Suppressor macrophage (primary cell): ENCODE measurements at regions not wholly inside any gene's neighbourhood (a gene's known extent, or its start where the extent isn't known, plus 50 kb on each side); places are given as distances from the start of the nearest gene placed in this dataset.
A peak's percentile ranks its signal among the peaks of the same experiment; 100 is the strongest.
"Not testable (repeated sequence)": the region's sequence is repeated elsewhere in the genome, so short reads cannot be mapped to it uniquely, and the experiment has no call there.

Source experiments
- DNase-seq, 4 experiments: peaks; one replicate each; pipeline ENCODE4 v3.0.0-alpha.2; 2020 to 2022

DNA sequence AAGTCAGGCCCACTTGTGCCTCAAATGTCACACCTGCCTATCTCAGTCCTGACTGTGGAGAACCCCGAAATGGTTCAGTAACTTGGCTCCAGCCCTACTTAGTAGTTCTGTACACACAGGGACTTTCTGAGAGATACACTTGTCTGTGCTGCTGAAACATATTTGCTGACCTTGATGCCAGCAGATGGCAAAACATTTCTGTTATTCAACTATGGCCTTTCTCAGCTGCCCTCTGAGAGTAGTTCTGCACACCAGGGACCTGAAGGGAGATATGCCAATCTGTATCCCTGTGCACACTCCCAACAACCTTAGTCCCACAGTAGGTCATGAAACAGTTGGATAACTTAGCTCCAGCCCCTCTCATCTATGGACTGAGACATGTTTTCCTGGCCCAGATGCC, 1651.5 kb downstream of the LRRC4C start:
- no peak for DNase-seq

DNA sequence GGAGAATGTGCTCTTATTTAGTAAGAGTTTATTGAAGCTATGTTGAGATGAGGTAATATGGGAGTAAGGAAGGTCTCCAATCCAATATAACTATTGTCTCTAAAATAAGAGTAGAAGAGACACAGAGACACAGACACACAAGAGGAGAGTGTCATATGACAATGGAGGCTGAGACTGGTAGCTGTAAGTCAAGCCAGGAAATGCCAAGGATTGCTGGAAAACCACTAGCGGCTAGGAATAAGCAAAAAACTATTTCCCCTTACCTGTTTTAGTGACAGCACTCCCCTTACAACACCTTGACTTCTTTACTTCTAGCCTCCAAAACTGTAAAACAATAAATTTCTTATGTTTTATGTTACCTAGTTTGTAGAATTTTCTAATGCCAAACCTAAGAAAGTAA, 1652.8 kb downstream of the LRRC4C start:
- DNase-seq, result no peak

DNA sequence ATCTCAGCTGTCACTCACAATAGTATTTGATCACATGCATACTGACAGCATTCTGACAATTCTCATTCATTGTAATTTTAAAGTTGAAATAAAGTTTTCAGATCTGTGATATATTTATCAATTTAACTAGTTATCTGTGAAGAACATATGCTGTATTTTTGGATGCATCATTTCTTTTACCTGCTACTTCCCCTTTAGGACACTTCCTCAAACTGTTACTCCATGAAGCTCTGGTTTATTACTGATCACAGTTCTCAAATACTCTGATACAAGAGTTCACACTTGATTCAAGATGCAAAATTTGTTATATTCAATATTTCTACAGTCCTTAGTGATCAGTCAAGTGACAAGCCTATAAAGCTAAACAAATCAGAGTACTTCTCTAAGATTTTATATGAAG, 1655.2 kb downstream of the LRRC4C start:
- peak in 1 of 4 experiments; percentile 28 for DNase-seq

DNA sequence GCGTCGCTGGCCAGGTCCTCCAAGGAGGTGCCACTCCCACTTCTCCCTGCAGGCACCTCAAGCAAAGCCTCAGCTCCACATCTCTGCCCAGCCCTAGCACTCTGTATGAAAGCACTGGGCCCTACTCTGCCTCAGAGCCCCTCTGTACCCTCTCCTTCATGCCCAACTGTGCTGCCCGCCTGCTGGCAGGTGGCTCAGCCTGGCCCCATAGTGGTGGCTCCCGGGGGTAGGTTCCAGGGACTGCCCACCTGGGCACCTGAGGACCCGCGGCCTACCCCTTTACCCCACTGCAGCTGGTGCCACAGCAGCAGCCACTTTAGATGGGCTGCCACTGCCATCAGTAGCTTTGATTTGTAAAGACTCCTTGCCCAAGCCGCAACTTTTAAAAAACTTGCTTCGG, 1672.8 kb downstream of the LRRC4C start:
- no peak for DNase-seq

DNA sequence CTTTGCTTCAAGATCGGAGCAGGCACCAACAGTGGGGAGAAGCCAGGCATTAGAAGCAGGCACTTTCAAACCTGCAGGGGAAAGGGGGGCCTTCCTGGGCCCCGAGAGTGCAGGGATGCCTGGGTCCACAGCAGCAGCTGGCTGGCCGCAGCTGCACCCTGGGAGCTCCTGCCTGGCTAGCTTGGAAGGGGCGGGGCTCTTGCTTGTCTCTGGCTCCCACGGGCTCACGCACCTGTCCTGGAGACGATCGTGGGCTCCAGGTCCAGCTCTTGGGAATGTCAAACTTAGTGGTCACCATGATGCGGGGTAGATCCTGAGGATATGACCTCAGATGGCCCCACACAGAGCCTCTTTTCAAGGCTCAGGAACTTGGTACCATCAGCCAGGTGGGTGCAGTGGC, 1673.2 kb downstream of the LRRC4C start:
- DNase-seq, result no peak

DNA sequence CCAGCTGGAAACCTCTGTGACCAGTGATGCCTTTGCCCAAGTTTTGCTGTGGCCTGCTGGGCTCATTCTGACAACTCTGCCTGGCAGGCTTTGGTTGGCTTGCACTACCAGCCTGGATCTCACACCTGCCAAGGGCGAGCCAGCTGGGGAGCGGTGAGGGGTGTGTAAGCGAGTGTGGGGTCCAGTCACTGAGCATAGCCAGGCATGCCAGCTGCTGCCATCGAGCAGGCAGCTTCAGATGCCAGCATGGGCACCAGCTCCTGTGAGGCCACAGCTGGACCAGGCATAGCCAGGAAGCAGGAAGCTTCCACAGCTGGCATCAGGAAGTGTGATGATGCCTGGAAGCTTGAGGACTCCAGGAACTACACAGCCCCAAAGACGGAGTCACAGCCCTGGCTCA, 1674.6 kb downstream of the LRRC4C start:
- no peak for DNase-seq

DNA sequence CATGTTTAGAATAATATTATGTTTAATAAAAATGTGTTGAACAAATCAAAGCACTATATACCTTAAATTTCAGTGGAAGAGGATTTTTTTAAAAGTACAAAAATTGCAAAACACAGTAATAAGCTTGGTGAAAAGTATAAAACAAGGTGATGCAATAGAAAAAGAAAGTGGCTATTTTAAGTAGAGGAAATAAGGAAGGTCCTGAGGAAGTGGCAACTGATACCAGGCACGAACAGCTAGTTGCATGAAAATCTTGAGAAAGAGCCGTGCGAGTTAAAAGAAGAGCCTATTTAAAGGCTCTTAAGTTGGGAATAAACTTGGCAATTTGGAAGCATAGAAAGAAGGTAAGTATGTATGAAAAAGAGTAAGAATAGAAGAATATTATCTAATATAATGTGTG, 1679.3 kb downstream of the LRRC4C start:
- DNase-seq, result peak; percentile 5 to 70 (median 40)

DNA sequence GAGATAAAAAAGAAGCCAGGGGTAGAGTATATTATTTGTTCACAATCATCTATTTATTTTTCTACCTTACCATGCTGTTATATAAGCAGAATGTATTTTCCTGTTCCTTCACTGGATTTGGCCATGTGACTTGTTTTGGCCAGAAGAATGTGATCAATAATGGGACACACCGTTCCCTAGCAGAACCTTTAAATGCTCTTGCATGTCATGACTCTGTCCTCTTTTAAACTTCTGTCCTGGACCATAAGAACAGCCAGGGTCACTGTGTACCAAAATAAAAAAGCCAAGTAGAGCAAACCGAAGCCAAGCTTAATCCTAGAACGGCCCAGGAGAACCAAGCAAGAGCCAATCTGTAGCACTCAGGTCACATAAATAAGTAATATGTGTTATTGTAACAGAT, 1682.4 kb downstream of the LRRC4C start:
- no peak for DNase-seq

DNA sequence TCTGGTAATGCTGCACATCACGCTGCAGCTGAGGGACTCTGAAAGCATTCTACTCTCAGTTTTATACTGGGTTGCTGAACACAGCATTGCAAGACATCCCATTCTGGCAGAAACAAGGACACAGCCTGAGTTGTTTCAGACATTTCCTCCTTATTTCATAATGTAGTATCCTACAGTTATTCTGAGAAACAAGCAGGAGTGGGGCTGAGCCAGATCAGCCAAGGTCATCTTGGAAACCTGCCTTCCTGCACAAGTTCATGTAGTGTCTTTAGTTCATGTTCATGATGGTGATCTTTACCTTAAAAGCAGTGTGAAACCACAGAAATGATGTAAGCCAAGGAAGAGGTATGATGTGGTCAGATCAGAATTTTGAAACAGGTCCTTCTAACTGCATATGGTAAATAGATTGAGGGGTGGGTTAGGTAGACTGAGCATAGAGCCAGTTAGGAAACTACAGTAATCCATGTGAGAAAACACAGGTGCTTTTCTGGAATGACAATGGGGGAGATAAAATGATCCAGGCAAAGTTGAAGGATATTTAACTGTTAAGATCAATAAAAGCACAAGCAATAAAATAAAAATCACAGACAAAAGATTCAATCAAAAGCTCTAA, 1686.8 kb downstream of the LRRC4C start:
- DNase-seq, result peak in 2 of 4 experiments; percentile 6 to 33

DNA sequence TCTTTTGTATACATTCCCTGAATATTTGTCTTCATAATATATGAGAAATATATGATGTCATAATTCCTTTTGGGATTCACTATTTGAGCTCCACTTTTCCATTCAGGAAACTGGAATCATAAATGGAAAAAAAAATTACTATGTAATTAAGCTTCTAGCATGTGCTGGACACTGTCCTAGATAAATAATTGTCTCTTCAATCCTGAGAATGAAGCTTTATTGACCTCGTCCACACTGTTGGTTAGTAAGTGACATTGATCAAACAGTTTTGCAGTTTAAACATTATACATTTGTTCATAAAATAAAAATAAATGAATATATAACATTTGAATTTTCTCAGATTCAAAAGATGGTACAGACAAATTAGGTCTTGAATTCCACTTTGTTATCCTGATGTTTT, 1691.2 kb downstream of the LRRC4C start:
- DNase-seq, result no peak

DNA sequence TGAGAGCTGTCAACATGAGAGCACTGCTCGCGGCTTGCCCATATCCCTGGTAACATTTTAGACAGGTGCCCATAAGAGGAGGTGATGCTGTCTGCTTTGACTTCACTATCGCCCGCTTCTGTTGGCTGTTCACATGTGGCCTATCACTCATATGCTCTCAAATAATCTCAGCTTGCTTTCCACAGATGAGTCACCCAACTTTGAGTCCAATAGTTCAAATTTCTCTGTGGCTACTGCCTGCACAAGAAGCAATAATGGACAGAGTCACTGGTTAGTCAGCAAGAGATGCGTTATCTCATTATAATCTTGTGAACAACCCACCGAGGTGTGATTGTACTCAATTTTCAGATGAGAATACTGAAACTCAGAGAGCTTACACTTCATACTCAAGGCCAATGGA, 1714.1 kb downstream of the LRRC4C start:
- DNase-seq, result no peak

DNA sequence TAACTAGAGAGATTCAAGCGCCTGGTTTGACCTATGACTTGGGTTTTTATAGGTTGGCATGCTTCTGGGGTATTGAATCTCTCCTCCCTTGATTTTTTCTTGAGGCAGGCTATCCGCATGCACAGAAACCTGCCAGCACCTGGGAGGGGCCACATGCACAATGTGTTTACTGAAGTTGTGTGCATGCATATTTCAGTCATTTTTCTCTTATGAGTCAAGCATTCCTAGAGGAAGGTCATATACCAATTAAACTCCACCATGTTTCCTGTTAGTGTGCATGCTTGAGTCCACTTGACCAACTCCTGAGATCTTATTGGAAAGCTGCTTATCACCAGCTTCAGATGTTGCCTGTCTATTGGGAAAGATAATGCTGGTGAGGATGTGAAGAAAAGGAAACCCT, 1718.4 kb downstream of the LRRC4C start:
- no peak for DNase-seq

DNA sequence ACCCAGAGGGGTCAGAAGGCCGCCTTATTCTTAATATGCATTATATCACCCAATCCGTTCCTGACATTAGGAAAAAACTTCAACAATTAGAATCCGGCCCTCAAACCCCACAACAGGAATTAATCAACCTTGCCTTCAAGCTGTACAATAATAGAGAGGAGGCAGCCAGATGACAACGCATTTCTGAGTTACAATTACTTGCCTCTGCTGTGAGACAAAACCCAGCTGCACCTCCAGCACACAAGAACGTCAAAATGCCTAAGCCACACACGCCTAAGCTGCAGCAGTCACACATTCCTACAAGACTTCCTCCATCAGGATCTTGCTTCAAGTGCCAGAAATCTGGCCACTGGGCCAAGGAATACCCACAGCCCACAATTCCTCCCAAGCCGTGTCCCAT, 1723.1 kb downstream of the LRRC4C start:
- DNase-seq, result not testable (repeated sequence)

DNA sequence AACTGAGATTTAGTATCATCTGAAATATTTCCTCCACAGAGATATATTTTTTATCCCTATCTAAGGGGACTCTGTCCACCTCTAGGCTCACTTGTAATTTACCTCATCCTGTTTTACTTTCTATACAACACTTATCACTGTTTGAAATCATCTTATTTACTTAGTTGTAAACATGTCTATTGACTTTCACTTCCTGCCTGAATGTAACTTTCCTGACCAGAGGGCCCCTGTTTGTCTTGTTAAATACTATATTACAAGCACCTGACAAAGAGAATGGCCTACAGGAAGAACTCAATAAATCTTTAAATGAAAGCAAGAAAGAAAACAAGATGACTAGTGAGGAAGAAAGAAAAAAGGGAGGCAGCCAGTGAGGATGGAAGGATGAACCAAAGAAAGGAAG, 1727.5 kb downstream of the LRRC4C start:
- no peak for DNase-seq

DNA sequence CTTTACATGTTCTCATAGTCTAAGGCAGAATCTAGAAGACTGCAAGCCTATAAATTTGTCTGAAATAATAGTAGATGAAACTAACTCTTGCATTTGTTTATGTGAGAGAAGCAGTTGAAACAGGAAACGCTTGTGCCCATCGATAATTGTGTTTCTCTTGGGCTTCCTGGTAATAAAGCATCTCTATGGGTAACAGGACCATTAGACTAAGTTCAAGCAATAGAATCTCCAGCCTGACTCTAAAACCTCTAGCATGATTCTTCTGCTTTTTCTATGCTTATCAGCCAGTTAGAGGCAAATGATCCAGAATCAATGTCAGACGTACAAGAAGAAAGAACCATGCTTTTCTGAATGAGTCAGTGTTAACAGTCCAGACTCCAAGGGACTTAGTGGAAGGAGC, 1734.4 kb downstream of the LRRC4C start:
- no peak for DNase-seq

DNA sequence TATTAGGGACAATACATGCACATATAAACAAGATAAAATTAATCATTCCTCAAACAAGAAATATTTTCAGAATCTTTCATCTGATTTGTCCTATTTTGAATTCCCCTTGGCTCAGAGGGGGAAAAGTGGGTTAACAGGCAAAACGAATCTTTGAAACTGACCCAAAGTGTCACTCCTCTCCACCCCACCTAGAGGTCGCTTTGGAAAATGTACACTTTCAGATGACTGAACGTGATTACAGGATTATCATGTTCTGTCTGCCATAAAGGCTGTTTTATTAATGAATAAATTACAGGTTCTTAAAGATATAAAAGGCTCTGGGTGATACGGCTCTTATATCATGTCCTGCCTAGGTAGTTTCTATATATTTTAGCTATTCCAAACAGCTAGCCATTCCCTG, 1735.0 kb downstream of the LRRC4C start:
- DNase-seq, result peak in 1 of 4 experiments; percentile 2

DNA sequence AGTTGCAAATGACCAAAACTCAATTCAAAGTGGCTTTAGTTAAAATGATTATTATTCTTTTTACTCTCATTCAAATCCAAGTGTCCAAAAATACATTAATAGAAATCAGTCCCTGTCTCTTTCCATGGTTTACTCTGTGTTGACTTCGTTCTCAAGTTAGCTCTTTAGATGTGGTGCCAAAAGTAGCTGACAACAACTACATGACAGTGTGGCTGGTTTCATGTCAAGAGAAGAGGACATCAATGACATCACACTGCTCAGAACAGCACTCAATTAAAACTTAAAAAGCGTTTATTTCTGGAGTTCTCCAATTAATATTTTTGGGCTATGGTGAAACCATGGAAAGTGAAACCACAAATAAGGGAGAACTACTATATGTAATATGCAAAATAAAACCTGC, 1746.9 kb downstream of the LRRC4C start:
- no peak for DNase-seq

DNA sequence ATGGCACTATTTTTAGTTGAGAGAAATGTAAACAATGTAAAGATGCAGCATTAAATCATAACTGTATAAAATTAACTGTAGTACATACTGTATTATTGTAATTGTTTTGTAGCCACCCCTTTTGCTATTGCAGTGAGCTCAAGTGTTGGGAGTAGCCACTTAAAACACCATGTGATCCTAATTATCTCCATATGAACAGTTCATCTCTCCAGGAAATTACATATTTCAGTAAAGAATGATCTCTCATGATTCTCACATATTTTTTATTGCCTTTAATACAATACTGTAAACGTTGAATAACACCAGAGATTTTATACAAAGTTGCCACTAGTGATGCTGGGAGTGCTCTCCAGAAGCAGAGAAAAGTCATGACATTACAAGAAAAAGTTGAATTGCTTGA, 1768.6 kb downstream of the LRRC4C start:
- no peak for DNase-seq

DNA sequence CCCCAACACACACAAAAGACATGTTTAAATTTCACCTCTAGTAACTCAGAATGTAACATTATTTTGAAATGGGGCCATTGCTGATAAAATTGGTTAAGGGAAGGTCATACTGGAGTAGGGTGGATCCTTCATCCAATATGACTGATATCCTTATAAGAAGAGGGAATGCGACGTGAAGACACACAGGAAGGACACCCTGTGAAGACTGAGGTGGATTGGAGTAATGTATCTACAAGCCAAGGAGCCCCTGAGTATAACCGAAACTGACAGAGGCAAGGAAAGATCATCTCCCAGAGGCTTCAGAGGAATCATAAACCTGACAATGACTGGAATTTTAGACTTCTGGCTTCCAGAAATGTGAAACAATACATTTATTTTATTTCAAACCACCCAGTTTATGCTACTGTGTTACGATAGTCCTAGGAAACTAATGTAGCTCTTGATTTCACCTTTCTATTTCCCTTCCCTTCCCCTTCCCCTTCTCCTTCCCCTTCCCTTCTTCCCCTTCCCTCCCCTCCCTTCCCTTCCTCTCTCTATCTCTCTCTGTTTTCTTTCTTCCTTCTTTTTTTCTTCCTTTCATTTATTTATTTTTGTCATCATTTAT, 1775.4 kb downstream of the LRRC4C start:
- no peak for DNase-seq

DNA sequence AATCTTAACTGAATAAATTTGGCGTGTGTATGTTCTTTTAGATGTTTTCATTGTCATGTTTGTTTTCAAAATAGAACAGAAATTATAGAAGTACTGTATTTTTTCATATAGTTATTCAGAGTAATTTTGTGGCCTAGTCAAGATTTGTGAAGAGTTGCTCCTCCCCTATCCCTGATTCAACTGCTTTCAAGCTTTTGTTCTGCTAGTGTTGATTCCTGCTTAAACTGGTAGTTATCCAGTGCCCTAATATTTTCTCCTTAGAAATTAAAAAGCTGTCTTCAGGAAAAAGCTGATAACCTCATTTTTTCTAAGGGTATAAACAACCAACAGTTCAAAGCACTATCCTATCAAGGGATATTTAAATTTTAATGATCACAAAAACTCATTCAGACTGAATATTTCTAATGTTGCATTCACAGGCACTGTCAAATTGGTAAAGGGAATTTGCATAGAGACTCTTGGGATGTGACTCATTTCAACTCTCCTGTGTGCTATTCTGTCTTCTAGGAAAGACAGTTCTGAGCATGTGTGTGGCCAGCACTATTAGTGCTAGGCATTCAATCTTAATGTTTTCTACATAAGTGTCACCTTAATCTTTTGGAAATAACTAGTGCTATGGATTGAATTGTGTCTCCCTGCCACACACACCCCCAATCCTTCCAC, 1776.0 kb downstream of the LRRC4C start:
- no peak for DNase-seq

DNA sequence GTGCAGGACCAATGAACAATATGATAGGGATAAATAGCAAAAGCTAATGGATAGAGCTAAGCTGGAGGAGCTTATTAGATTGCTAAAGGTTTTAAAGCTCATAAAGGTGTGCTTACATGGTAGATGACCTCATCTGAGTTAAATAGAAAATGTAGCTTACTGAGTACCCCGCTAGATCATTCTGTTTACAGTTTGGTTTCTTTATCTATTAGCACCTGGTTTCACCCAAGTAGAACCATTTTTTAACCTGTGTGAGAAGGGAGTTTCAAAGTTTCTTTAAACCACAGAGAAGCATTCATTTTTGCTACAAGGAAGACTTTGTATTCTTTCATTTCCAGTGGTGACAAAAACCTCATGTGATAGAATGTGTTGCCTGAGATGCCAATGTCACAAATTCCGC, 1778.0 kb downstream of the LRRC4C start:
- DNase-seq, result no peak

DNA sequence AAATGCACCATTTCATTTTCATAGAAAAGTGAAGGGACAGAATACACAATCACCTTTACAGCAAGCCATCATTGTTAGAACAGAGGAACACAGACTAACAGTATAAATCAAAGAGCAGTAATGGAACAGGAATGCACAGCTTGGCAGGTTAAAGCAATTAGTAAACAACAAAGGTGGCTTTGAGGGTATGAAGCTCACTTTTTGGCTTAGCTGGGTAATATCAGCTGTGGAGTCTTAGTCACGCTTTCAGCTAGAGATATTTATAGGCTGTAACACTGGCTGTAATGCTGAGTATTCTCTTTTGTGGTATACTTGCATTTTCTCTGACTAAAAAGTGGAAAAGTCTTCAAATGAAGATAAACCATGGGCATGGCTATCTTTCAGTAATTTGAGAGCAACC, 1780.5 kb downstream of the LRRC4C start:
- DNase-seq, result no peak

DNA sequence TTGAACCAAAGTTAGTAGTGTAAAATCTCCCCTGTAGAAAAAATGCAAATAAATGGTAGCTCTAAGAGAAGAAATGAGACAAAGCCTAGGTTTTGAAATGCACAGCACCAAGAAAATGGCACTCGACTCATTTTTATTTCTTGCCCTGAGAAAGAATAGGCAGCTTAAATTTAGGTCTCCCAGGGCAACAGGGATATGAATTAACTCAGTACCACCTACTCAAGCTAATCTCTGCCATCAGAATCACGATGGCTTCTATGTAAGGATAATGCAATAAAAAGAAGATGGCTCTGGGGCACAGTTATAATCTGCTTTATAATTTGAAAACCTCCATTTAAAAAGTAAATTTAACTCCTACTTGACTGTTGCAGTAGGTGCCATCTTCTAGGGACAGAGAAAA, 1784.3 kb downstream of the LRRC4C start:
- DNase-seq, result no peak

DNA sequence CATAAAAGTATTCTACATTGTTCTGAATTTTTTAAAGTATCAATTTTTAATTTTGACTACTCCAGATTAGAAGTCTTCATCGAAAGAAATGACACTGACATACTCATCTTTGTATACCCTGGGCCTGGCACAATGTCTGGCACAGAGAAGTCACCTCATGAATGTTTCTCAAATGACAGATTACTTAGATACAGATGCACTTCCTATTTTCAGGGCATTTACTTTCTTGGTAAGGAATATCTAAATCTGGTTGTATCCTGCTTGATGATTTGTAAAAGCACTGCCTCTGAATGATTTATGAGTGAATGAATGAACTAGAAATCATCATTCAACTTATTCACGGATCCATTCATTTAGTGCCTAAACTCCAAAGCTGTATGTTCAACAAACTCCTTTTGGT, 1784.7 kb downstream of the LRRC4C start:
- no peak for DNase-seq

DNA sequence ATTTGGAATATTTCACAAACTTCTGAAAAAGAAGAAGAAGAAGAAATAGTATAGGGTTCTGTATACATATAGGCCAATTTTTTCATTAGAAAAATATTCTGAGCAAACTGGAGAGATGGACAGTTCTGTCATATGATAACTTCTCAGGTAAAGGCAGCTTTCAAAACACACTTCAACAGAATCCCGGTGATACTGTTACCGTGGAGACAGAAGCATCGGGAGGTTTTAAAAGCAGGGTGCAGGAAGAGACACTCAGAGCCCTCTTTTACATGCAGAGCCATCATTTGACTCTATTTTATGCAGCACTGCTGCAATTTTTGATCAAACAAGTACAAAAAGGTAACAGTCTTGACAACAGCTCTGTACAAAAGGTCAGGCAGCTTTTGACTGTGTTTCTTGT, 1785.4 kb downstream of the LRRC4C start:
- no peak for DNase-seq
